Endothelial cell of umbilical vein (primary cell): ENCODE measurements at regions not wholly inside any gene's neighbourhood (a gene's known extent, or its start where the extent isn't known, plus 50 kb on each side); places are given as distances from the start of the nearest gene placed in this dataset.

Experiments used
- BruUV-seq: library from RNA; stranded (reverse); fragments of 400-500 nt; replicated peaks from 2 replicates; lab custom pipeline; 2021; lab: Mats Ljungman, UMichigan
- CTCF ChIA-PET: fragments of 300-600, 350-600 bp; sonication (Branson Sonifier 250); formaldehyde crosslinking; loops from one replicate; lab custom pipeline; 2021; ENCODE audit warnings: antibody characterized with exemption, inconsistent platforms; lab: Charles Lee
- POLR2A ChIA-PET: fragments of 300-600, 350-600 bp; sonication (Branson Sonifier 250); formaldehyde crosslinking; loops from one replicate; lab custom pipeline; 2021; ENCODE audit warnings: antibody characterized with exemption, inconsistent platforms; lab: Charles Lee
- DNase-seq: peaks from one replicate; pipeline ENCODE4 v3.0.0-alpha.2; 2011; ENCODE audit warnings: low read depth, low spot score
- FAIRE-seq: peaks from 2 replicates; lab custom pipeline; 2011; peaks lifted over from hg19 to GRCh38; lab: Jason Lieb, UNC
- H2AFZ ChIP-seq: 2 replicates; pipeline ENCODE4 v1.6.0; 2012; ENCODE audit warnings: low read depth, low read length, control low read depth, inconsistent platforms
- H3K27ac ChIP-seq: 2 replicates; pipeline ENCODE4 v1.5.1; 2011; ENCODE audit warnings: low read depth, mild to moderate bottlenecking, control low read depth, low read length, moderate library complexity; ENCODE audit not compliant: insufficient read depth
- H3K27me3 ChIP-seq, 2 experiments: 2 replicates each; pipeline versions ENCODE4 v1.6.0 to v1.6.1; 2011; ENCODE audit warnings: low read length in 2 of 2, mixed read lengths in 1 of 2; ENCODE audit not compliant: control insufficient read depth in 2 of 2, insufficient read depth in 2 of 2
- H3K36me3 ChIP-seq, 2 experiments: 2 replicates in 1 of 2; 3 replicates in 1 of 2; pipeline ENCODE4 v1.5.1; 2011; ENCODE audit warnings: low read length in 2 of 2, mild to moderate bottlenecking in 1 of 2, moderate library complexity in 1 of 2; ENCODE audit not compliant: control insufficient read depth in 2 of 2, insufficient read depth in 2 of 2; ENCODE audit errors: extremely low read depth in 1 of 2
- H3K4me1 ChIP-seq: 3 replicates; pipeline ENCODE4 v1.5.1; 2011; ENCODE audit warnings: mild to moderate bottlenecking, low read length; ENCODE audit not compliant: control insufficient read depth, insufficient read depth; ENCODE audit errors: extremely low read depth
- H3K4me2 ChIP-seq: 2 replicates; pipeline ENCODE4 v1.6.1; 2011; ENCODE audit warnings: low read length, control low read depth, mixed read lengths; ENCODE audit not compliant: insufficient read depth
- H3K4me3 ChIP-seq, 3 experiments: fragments of 200-600 bp in 1 of 3; sonication (generic), shearing (Covaris generic) in 1 of 3; replicated peaks in 1 of 3; 2 replicates each; pipeline ENCODE4 v1.5.1; 2011 to 2016; ENCODE audit warnings: control low read depth in 3 of 3, low read length in 3 of 3, mild to moderate bottlenecking in 2 of 3, inconsistent platforms in 1 of 3, low read depth in 1 of 3, moderate library complexity in 1 of 3; ENCODE audit not compliant: insufficient read depth in 1 of 3
- H3K79me2 ChIP-seq: 2 replicates; pipeline ENCODE4 v1.6.0; 2012; ENCODE audit warnings: low read length, inconsistent platforms; ENCODE audit not compliant: control insufficient read depth, insufficient read depth
- H3K9ac ChIP-seq: replicated peaks from 2 replicates; pipeline ENCODE3; 2011; ENCODE audit warnings: low read length, control low read depth; ENCODE audit not compliant: insufficient read depth; ENCODE audit errors: extremely low read depth
- H3K9me1 ChIP-seq: replicated peaks from 3 replicates; pipeline ENCODE4 v1.6.0; 2011; ENCODE audit warnings: mild to moderate bottlenecking, low read length; ENCODE audit not compliant: control insufficient read depth, insufficient read depth; ENCODE audit errors: extremely low read depth
- H3K9me3 ChIP-seq: replicated peaks from 2 replicates; pipeline ENCODE4 v1.5.1; 2012; ENCODE audit warnings: low read length, inconsistent platforms; ENCODE audit not compliant: control insufficient read depth, insufficient read depth
- H4K20me1 ChIP-seq: replicated peaks from 2 replicates; pipeline ENCODE3; 2011; ENCODE audit warnings: mild to moderate bottlenecking, low read length; ENCODE audit not compliant: control insufficient read depth, insufficient read depth; ENCODE audit errors: extremely low read depth
- CTCF ChIP-seq, 2 donors: IDR thresholded peaks; 1 replicate in 1 of 2; 2 replicates in 1 of 2; pipeline ENCODE4 v1.5.1; 2011; ENCODE audit warnings: low read length in 2 of 2, mild to moderate bottlenecking in 2 of 2, moderate library complexity in 2 of 2, control low read depth in 1 of 2, inconsistent platforms in 1 of 2, low read depth in 1 of 2; ENCODE audit not compliant: insufficient read depth in 1 of 2; ENCODE audit errors: extremely low read depth in 1 of 2
- EZH2 ChIP-seq: IDR thresholded peaks from 2 replicates; pipeline ENCODE4 v1.6.1; 2012; ENCODE audit warnings: borderline replicate concordance, low read depth, mild to moderate bottlenecking, moderate library complexity, low read length, inconsistent platforms; ENCODE audit not compliant: severe bottlenecking
- FOS ChIP-seq: IDR thresholded peaks from 2 replicates; pipeline ENCODE4 v1.6.1; 2011; ENCODE audit warnings: mild to moderate bottlenecking, low read length, moderate library complexity, borderline replicate concordance; ENCODE audit not compliant: insufficient read depth
- GATA2 ChIP-seq: IDR thresholded peaks from 2 replicates; pipeline ENCODE4 v1.7.0; 2011; ENCODE audit warnings: low read depth, mild to moderate bottlenecking, moderate library complexity, mixed read lengths, low read length; ENCODE audit not compliant: insufficient read length, insufficient read depth
- JUN ChIP-seq: IDR thresholded peaks from 2 replicates; pipeline ENCODE4 v1.6.1; 2011; ENCODE audit warnings: borderline replicate concordance, low read depth; ENCODE audit not compliant: insufficient read length, insufficient read depth
- MAX ChIP-seq: IDR thresholded peaks from 2 replicates; pipeline ENCODE4 v1.6.1; 2011; ENCODE audit not compliant: insufficient read depth, insufficient read length
- MYC ChIP-seq: IDR thresholded peaks from one replicate; pipeline ENCODE4 v1.6.1; 2011; ENCODE audit warnings: mild to moderate bottlenecking, low read depth, low read length
- POLR2A ChIP-seq: IDR thresholded peaks from 2 replicates; pipeline ENCODE4 v1.6.1; 2012; ENCODE audit warnings: low read depth, mild to moderate bottlenecking, control low read depth, low read length
- POLR2AphosphoS5 ChIP-seq: IDR thresholded peaks from 2 replicates; pipeline ENCODE4 v1.6.1; 2012; ENCODE audit warnings: low read depth, mild to moderate bottlenecking, control low read depth, low read length, moderate library complexity; ENCODE audit not compliant: insufficient read depth
- dilution Hi-C: fragments of 300-500 bp; cut with MboI; formaldehyde crosslinking; loops from one replicate; pipeline ENCODE4 v1.15.0; 2019; ENCODE audit warnings: low sequenced_read_pairs; ENCODE audit not compliant: extremely low pct_ligation_motif_present
- intact Hi-C: fragments of 100-400 bp; cut with micrococcal nuclease; formaldehyde crosslinking; loops from one replicate; pipeline ENCODE4 v1.10.0; 2022

GRCh38 chr2:21814588-21815149 is 690.9 kb downstream of the TDRD15 start:
- ChIA-PET POLR2A (no interaction called here), CTCF (no interaction called here)
- dilution Hi-C loops (no loop called here), intact Hi-C loops (no loop called here)
- H3K4me1 ChIP-seq = no peaks in the 10 kb centered on the region
- no peaks in the 10 kb centered on the region for H4K20me1 ChIP-seq
- no peak overlapping the region for H3K4me2 ChIP-seq
- H3K9ac ChIP-seq = no peak overlapping the region
- H3K9me1 ChIP-seq = no peaks in the 10 kb centered on the region
- H2AFZ ChIP-seq = no peak overlapping the region
- no peaks in the 10 kb centered on the region for H3K79me2 ChIP-seq
- H3K36me3 ChIP-seq = no peaks in the 10 kb centered on the region
- no peak overlapping the region for H3K4me3 ChIP-seq
- BruUV-seq = no TSS peak
- DNase-seq = no peak
- H3K27ac ChIP-seq = no peak overlapping the region
- FAIRE-seq = no peak
- H3K27me3 ChIP-seq = no peaks in the 10 kb centered on the region
- H3K9me3 ChIP-seq = no peaks in the 10 kb centered on the region
- TF ChIP-seq FOS (no peak), GATA2 (no peak), JUN (no peak), POLR2AphosphoS5 (no peak), POLR2A (no peak), CTCF (IDR thresholded peaks at IDR 0.05; ENCODE audit: extremely low read depth in 1 of 2, insufficient read depth in 1 of 2, low read depth in 1 of 2, low read length in 2 of 2) (no peak), MYC (no peak), EZH2 (no peak), MAX (no peak)
